Spleen (tissue), 7 donors: ENCODE measurements at regions not wholly inside any gene's neighbourhood (a gene's known extent, or its start where the extent isn't known, plus 50 kb on each side); places are given as distances from the start of the nearest gene placed in this dataset.

Experiments
- POLR2A ChIP-seq, 3 donors: fragments of 450-650 bp; IDR thresholded peaks; one replicate each; pipeline ENCODE4 v1.5.1; 2017; ENCODE audit warnings: antibody characterized with exemption in 3 of 3, mild to moderate bottlenecking in 1 of 3
- POLR2AphosphoS5 ChIP-seq, 3 donors: sonication (generic); formaldehyde crosslinking; IDR thresholded peaks; one replicate each; pipeline ENCODE4 v1.5.1; 2017; ENCODE audit warnings: antibody characterized with exemption in 3 of 3
- TF ChIP-seq, protein P1 (sequence below), 11 experiments: fragments of 200-600 bp in 7 of 11; fragments of 450-650 bp in 4 of 11; sonication (generic) in 4 of 11; IDR thresholded peaks in 8 of 11; conservative IDR thresholded peaks in 3 of 11; 1 replicate in 7 of 11; 2 replicates in 4 of 11; pipeline versions ENCODE4 v1.4.0 to v1.8.0; 2016 to 2021; ENCODE audit warnings: antibody characterized with exemption in 11 of 11, inconsistent platforms in 4 of 11, mild to moderate bottlenecking in 1 of 11
- donor health status: DM: no; HTN: no; CAD: no; lungs with moderate emphysema.
- donor health status: DM: no; HTN: no; CAD: no.
- donor health status: DM: no; HTN: no; CAD: no.

DNA sequence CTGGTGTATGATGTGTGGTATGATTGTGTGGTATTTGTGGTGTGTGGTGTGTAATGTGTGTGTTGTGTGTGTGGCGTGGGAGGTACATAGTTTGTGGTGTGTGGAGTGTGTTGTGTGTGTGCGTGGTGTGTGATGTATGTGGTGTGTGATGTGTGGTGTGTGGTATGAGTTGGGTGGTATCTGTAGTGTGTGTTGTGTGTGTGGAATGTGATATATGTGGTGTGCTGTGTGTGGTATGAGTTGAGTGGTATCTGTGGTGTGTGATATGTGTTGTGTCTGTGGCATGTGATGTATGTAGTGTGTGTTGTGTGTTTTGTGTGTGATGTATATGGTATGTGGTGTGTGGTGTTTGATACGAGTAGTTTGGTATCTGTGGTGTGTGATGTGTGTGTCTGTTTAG is 272.5 kb upstream of the IRX1 start:
- TF ChIP-seq, protein P1, sequence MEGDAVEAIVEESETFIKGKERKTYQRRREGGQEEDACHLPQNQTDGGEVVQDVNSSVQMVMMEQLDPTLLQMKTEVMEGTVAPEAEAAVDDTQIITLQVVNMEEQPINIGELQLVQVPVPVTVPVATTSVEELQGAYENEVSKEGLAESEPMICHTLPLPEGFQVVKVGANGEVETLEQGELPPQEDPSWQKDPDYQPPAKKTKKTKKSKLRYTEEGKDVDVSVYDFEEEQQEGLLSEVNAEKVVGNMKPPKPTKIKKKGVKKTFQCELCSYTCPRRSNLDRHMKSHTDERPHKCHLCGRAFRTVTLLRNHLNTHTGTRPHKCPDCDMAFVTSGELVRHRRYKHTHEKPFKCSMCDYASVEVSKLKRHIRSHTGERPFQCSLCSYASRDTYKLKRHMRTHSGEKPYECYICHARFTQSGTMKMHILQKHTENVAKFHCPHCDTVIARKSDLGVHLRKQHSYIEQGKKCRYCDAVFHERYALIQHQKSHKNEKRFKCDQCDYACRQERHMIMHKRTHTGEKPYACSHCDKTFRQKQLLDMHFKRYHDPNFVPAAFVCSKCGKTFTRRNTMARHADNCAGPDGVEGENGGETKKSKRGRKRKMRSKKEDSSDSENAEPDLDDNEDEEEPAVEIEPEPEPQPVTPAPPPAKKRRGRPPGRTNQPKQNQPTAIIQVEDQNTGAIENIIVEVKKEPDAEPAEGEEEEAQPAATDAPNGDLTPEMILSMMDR (IDR thresholded peaks at IDR 0.05 in 8 of 11, conservative IDR thresholded peaks at IDR 0.05 in 3 of 11): no peak
- TF ChIP-seq POLR2A (IDR thresholded peaks at IDR 0.05) (no peak), POLR2AphosphoS5 (IDR thresholded peaks at IDR 0.05) (no peak)
